WI38 (cell line): ENCODE measurements at regions not wholly inside any gene's neighbourhood (a gene's known extent, or its start where the extent isn't known, plus 50 kb on each side); places are given as distances from the start of the nearest gene placed in this dataset.

Source experiments
- H3K4me3 ChIP-seq: 2 replicates; pipeline ENCODE4 v1.5.1; 2011; ENCODE audit warnings: low read depth, mild to moderate bottlenecking, control low read depth, low read length
- TF ChIP-seq, protein P1 (sequence below): IDR thresholded peaks from 2 replicates; pipeline ENCODE4 v1.5.1; 2012; ENCODE audit warnings: low read depth, mild to moderate bottlenecking, control low read depth, low read length

DNA sequence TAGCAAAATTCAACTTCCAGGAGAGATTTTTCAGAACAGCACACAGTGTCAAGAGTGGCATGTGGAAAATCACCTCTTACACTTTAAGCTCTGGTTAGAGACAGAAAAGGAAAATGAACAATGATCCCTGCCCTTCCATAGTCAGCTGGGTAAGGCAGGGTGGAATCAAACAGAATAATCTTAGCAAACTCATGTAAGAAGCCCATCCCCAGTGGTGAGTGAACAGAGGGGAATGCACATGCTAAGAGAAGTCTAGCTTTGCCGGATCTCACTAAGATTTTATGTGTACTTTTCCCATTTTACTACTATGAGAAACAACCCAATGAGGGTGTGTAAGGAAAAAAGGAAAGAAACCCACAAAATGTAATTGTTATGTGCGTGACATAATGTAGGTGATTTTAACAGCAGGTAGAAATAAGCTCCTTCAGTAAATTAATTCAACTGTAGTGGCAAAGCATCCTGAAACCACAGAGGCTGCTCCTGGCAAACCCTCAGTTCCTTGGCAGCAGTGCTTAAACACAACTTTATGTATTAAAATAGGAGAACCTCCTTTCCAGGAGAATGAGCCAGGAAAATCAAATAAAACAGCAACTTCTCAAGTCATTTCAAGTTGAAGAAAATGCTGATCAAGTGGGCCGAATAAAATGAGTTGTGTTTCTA is 366.0 kb upstream of the TRPC7 start:
- H3K4me3 ChIP-seq = no peak overlapping the region
- TF ChIP-seq, protein P1, sequence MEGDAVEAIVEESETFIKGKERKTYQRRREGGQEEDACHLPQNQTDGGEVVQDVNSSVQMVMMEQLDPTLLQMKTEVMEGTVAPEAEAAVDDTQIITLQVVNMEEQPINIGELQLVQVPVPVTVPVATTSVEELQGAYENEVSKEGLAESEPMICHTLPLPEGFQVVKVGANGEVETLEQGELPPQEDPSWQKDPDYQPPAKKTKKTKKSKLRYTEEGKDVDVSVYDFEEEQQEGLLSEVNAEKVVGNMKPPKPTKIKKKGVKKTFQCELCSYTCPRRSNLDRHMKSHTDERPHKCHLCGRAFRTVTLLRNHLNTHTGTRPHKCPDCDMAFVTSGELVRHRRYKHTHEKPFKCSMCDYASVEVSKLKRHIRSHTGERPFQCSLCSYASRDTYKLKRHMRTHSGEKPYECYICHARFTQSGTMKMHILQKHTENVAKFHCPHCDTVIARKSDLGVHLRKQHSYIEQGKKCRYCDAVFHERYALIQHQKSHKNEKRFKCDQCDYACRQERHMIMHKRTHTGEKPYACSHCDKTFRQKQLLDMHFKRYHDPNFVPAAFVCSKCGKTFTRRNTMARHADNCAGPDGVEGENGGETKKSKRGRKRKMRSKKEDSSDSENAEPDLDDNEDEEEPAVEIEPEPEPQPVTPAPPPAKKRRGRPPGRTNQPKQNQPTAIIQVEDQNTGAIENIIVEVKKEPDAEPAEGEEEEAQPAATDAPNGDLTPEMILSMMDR = no peak

- H3K4me3 ChIP-seq = no peak overlapping the region
- TF ChIP-seq, protein P1 = no peak
Measured at GRCh38 chr5:136730426-136730825, 365.1 kb upstream of the TRPC7 start.

DNA sequence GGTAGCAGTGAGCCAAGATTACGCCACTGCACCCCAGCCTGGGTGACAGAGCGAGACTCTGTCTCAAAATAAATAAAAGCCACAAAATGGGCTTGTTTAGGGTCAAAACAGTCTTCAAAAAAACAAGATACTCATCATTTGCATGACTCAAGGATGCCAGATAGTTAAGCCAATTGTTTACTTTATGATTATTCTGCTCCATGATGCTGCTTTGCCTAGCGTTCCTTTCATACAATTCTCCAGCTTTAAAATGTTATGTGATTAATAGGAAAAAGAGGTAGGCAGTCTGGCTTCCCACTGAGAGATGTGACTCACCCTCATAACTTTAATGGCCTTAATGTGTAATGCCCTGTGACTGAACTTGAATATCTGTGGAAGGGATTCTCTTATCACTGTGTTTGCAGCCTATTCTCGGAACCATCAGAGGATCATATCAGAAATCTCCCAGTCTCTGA is 364.6 kb upstream of the TRPC7 start:
- TF ChIP-seq, protein P1 = no peak
- no peak overlapping the region for H3K4me3 ChIP-seq

DNA sequence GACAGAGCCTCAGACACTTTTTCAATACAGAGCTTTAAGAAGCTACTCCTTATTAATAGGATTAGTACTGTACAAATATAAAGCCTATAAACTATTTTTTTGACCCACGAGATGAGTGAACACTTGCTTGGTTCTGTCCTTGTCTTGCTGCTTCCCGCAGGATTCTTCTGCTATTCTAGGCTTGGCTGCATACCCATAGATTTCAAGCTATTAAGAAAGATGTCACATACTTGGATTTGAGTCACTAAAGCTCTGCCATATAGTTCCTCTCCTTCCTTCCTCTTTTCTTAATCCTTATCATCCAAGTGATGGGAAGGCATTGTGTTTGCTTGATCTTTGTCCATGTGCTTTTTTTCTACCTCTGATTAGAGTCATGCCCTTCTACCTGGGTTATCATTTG is 361.2 kb upstream of the TRPC7 start:
- TF ChIP-seq, protein P1 = no peak
- no peak overlapping the region for H3K4me3 ChIP-seq

- H3K4me3 ChIP-seq = no peak overlapping the region
- TF ChIP-seq, protein P1 = no peak
Measured at GRCh38 chr5:136724161-136724560, 358.8 kb upstream of the TRPC7 start.

DNA sequence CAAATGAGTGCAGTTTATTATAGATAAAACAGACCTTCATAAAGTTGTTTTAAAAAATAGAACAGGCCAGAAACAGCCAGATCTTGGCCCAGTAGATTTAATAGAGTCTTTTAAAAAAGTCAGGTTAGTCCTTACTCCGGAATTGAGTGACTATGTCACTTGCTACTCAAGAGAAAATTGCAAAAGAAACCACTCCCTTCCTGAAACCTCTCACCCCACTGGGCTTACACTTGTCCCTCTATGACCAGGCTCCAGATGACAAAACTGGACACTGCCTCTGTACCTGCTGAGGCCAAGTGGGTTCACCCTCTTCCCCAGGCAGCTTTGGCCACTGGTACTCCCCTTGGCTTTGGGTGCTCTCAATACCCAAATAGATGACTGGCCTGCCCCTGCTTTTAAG is 357.2 kb upstream of the TRPC7 start:
- H3K4me3 ChIP-seq = no peak overlapping the region

DNA sequence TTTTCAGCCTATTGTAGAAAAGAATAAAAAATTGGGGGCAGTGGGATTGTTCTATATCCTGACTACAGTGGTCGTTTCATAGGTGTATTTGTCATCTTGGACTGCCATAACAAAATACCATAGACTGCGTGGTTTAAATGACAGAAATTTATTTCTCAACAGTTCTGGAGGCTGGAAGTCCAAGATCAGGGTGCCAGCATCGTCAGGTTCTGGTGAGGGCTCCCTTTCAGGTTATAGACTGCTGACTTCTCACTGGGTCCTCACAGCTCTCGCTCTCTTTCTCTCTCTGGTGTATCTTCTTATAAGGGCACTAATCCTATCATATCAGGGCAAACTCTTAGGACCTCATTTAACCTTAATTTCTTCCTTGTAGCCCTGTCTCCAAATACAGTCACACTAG is 356.7 kb upstream of the TRPC7 start:
- H3K4me3 ChIP-seq = no peak overlapping the region
- TF ChIP-seq, protein P1 = no peak

More for the DNA sequence above, 357.2 kb upstream of the TRPC7 start:
- TF ChIP-seq, protein P1 = no peak
